ENCODE measurements at regions not wholly inside any gene's neighbourhood (a gene's known extent, or its start where the extent isn't known, plus 50 kb on each side); places are given as distances from the start of the nearest gene placed in this dataset.

DNA sequence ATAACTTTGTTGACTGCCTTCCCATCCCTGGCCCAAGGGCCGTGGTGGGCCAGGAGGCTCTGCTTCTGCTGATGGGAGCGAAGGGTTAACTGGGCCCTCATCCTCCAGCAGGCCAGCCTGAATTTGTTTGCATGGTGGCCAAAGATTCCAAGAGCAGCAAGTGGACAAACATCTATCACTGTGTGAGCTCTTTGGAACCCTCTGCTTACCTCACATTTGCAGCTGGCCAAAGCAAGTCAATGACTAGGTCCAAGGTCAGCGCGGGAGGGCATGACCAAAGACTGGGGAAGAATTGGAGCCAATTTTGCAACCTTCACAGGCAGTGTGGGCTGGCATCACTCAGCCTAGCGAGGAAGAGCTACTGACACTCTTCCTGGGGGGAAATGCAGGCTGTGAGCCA is 67.8 kb upstream of the ATP6AP2 start (continued):
- TF ChIP-seq NR2F6 (IDR thresholded peaks at IDR 0.05) (peak; percentile 79), NR2F6 (CRISPR knock-in tag; IDR thresholded peaks at IDR 0.05) (peak; percentile 75), SRF (IDR thresholded peaks at IDR 0.05; ENCODE audit: low read depth, low read length) (no peak), ZFY (CRISPR knock-in tag; IDR thresholded peaks at IDR 0.05) (peak; percentile 76), ZNF788 (CRISPR knock-in tag; IDR thresholded peaks at IDR 0.05; ENCODE audit: borderline replicate concordance) (peak; percentile 70; the same call in 1 of the 2 replicates), HOXA5 (CRISPR knock-in tag; IDR thresholded peaks at IDR 0.05) (0 out of 2 replicates have a peak, but pooled peaks have one; percentile 41), KDM1A (CRISPR knock-in tag; IDR thresholded peaks at IDR 0.05) (peak; percentile 29; the same call in 1 of the 2 replicates), NR3C1 (CRISPR knock-in tag; IDR thresholded peaks at IDR 0.05) (no peak), SP4 (CRISPR knock-in tag; IDR thresholded peaks at IDR 0.05) (0 out of 2 replicates have a peak, but pooled peaks have one; percentile 25), RCOR2 (CRISPR knock-in tag; IDR thresholded peaks at IDR 0.05) (0 out of 2 replicates have a peak, but pooled peaks have one; percentile 40), ONECUT2 (CRISPR knock-in tag; IDR thresholded peaks at IDR 0.05) (no peak; the same call in 1 of the 2 replicates), TARDBP (CRISPR knock-in tag; IDR thresholded peaks at IDR 0.05) (peak; percentile 53; the same call in 1 of the 2 replicates), U2AF2 (IDR thresholded peaks at IDR 0.05; ENCODE audit: low read depth, low read length) (no peak), GPN1 (CRISPR knock-in tag; IDR thresholded peaks at IDR 0.05; ENCODE audit: borderline replicate concordance) (no peak), ZNF674 (CRISPR knock-in tag; IDR thresholded peaks at IDR 0.05; ENCODE audit: low read depth) (no peak)
- TF ChIP-seq, protein P1, sequence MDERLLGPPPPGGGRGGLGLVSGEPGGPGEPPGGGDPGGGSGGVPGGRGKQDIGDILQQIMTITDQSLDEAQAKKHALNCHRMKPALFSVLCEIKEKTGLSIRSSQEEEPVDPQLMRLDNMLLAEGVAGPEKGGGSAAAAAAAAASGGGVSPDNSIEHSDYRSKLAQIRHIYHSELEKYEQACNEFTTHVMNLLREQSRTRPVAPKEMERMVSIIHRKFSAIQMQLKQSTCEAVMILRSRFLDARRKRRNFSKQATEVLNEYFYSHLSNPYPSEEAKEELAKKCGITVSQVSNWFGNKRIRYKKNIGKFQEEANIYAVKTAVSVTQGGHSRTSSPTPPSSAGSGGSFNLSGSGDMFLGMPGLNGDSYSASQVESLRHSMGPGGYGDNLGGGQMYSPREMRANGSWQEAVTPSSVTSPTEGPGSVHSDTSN (CRISPR knock-in tag; IDR thresholded peaks at IDR 0.05): no peak
- TF ChIP-seq, protein P2, sequence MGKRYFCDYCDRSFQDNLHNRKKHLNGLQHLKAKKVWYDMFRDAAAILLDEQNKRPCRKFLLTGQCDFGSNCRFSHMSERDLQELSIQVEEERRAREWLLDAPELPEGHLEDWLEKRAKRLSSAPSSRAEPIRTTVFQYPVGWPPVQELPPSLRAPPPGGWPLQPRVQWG (CRISPR knock-in tag; IDR thresholded peaks at IDR 0.05; ENCODE audit: borderline replicate concordance, low read depth): no peak
- TF ChIP-seq, protein P3, sequence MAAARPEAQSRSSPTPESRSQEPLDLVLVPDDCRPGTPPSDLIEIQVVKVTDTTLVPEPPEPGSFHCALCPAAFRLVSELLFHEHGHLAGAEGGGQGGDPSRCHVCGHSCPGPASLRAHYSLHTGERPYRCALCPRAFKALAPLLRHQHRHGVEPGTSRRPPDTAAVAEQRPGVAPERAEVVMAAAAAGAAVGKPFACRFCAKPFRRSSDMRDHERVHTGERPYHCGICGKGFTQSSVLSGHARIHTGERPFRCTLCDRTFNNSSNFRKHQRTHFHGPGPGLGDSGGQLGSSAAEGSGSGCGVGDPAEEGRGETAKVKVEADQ (CRISPR knock-in tag; IDR thresholded peaks at IDR 0.05; ENCODE audit: borderline replicate concordance): no peak

Data from HepG2 (cell line).